GM12865 (cell line): ENCODE measurements at regions not wholly inside any gene's neighbourhood (a gene's known extent, or its start where the extent isn't known, plus 50 kb on each side); places are given as distances from the start of the nearest gene placed in this dataset.

Experiments used
- DNase-seq: peaks from one replicate; pipeline ENCODE4 v3.0.0; 2010; ENCODE audit warnings: low read depth
- H3K4me3 ChIP-seq: 2 replicates; pipeline ENCODE4 v1.5.1; 2011; ENCODE audit warnings: mild to moderate bottlenecking, low read depth, low read length, control low read depth
- CTCF ChIP-seq: IDR thresholded peaks from 2 replicates; pipeline ENCODE4 v1.5.1; 2011; ENCODE audit warnings: low read length, control low read depth, low read depth, inconsistent platforms; ENCODE audit not compliant: insufficient read depth; ENCODE audit errors: missing control alignments

GRCh38 chr3:165383381-165383780 lies 187.2 kb upstream of the SLITRK3 start:
- no peak overlapping the region for H3K4me3 ChIP-seq
- no peak for TF ChIP-seq CTCF
- DNase-seq = no peak

- no peak for TF ChIP-seq CTCF
- DNase-seq = peak; percentile 23
- H3K4me3 ChIP-seq = no peak overlapping the region
Observed at GRCh38 chr3:165382672-165383071, 186.5 kb upstream of the SLITRK3 start.

GRCh38 chr3:165378761-165379160 lies 182.6 kb upstream of the SLITRK3 start:
- no peak for TF ChIP-seq CTCF
- H3K4me3 ChIP-seq = no peak overlapping the region

GRCh38 chr3:165359005-165359404 lies 162.8 kb upstream of the SLITRK3 start:
- peak; percentile 12 for DNase-seq

More at GRCh38 chr3:165378761-165379160, 182.6 kb upstream of the SLITRK3 start:
- DNase-seq = no peak

GRCh38 chr3:165355316-165355715 lies 159.1 kb upstream of the SLITRK3 start:
- no peak for TF ChIP-seq CTCF
- no peak overlapping the region; the same call in 1 of the 2 replicates for H3K4me3 ChIP-seq
- DNase-seq = no peak

More at GRCh38 chr3:165359005-165359404, 162.8 kb upstream of the SLITRK3 start:
- no peak overlapping the region for H3K4me3 ChIP-seq
- TF ChIP-seq CTCF = no peak

- no peak for TF ChIP-seq CTCF
- H3K4me3 ChIP-seq = no peak overlapping the region
- no peak for DNase-seq
Observed at GRCh38 chr3:165347526-165347925, 151.3 kb upstream of the SLITRK3 start.

- TF ChIP-seq CTCF = no peak
- DNase-seq = no peak
- H3K4me3 ChIP-seq = no peak overlapping the region
Observed at GRCh38 chr3:165346503-165346902, 150.3 kb upstream of the SLITRK3 start.
